Endothelial cell of umbilical vein (primary cell): ENCODE measurements at regions not wholly inside any gene's neighbourhood (a gene's known extent, or its start where the extent isn't known, plus 50 kb on each side); places are given as distances from the start of the nearest gene placed in this dataset.

Experiments used
- BruUV-seq: library from RNA; stranded (reverse); fragments of 400-500 nt; replicated peaks from 2 replicates; lab custom pipeline; 2021; lab: Mats Ljungman, UMichigan
- CTCF ChIA-PET: fragments of 300-600, 350-600 bp; sonication (Branson Sonifier 250); formaldehyde crosslinking; loops from one replicate; lab custom pipeline; 2021; ENCODE audit warnings: antibody characterized with exemption, inconsistent platforms; lab: Charles Lee
- POLR2A ChIA-PET: fragments of 300-600, 350-600 bp; sonication (Branson Sonifier 250); formaldehyde crosslinking; loops from one replicate; lab custom pipeline; 2021; ENCODE audit warnings: antibody characterized with exemption, inconsistent platforms; lab: Charles Lee
- DNase-seq: peaks from one replicate; pipeline ENCODE4 v3.0.0-alpha.2; 2011; ENCODE audit warnings: low read depth, low spot score
- FAIRE-seq: peaks from 2 replicates; lab custom pipeline; 2011; peaks lifted over from hg19 to GRCh38; lab: Jason Lieb, UNC
- H2AFZ ChIP-seq: 2 replicates; pipeline ENCODE4 v1.6.0; 2012; ENCODE audit warnings: low read depth, low read length, control low read depth, inconsistent platforms
- H3K27ac ChIP-seq: 2 replicates; pipeline ENCODE4 v1.5.1; 2011; ENCODE audit warnings: low read depth, mild to moderate bottlenecking, control low read depth, low read length, moderate library complexity; ENCODE audit not compliant: insufficient read depth
- H3K27me3 ChIP-seq, 2 experiments: 2 replicates each; pipeline versions ENCODE4 v1.6.0 to v1.6.1; 2011; ENCODE audit warnings: low read length in 2 of 2, mixed read lengths in 1 of 2; ENCODE audit not compliant: control insufficient read depth in 2 of 2, insufficient read depth in 2 of 2
- H3K36me3 ChIP-seq, 2 experiments: 2 replicates in 1 of 2; 3 replicates in 1 of 2; pipeline ENCODE4 v1.5.1; 2011; ENCODE audit warnings: low read length in 2 of 2, mild to moderate bottlenecking in 1 of 2, moderate library complexity in 1 of 2; ENCODE audit not compliant: control insufficient read depth in 2 of 2, insufficient read depth in 2 of 2; ENCODE audit errors: extremely low read depth in 1 of 2
- H3K4me1 ChIP-seq: 3 replicates; pipeline ENCODE4 v1.5.1; 2011; ENCODE audit warnings: mild to moderate bottlenecking, low read length; ENCODE audit not compliant: control insufficient read depth, insufficient read depth; ENCODE audit errors: extremely low read depth
- H3K4me2 ChIP-seq: 2 replicates; pipeline ENCODE4 v1.6.1; 2011; ENCODE audit warnings: low read length, control low read depth, mixed read lengths; ENCODE audit not compliant: insufficient read depth
- H3K4me3 ChIP-seq, 3 experiments: fragments of 200-600 bp in 1 of 3; sonication (generic), shearing (Covaris generic) in 1 of 3; replicated peaks in 1 of 3; 2 replicates each; pipeline ENCODE4 v1.5.1; 2011 to 2016; ENCODE audit warnings: control low read depth in 3 of 3, low read length in 3 of 3, mild to moderate bottlenecking in 2 of 3, inconsistent platforms in 1 of 3, low read depth in 1 of 3, moderate library complexity in 1 of 3; ENCODE audit not compliant: insufficient read depth in 1 of 3
- H3K79me2 ChIP-seq: 2 replicates; pipeline ENCODE4 v1.6.0; 2012; ENCODE audit warnings: low read length, inconsistent platforms; ENCODE audit not compliant: control insufficient read depth, insufficient read depth
- H3K9ac ChIP-seq: replicated peaks from 2 replicates; pipeline ENCODE3; 2011; ENCODE audit warnings: low read length, control low read depth; ENCODE audit not compliant: insufficient read depth; ENCODE audit errors: extremely low read depth
- H3K9me1 ChIP-seq: replicated peaks from 3 replicates; pipeline ENCODE4 v1.6.0; 2011; ENCODE audit warnings: mild to moderate bottlenecking, low read length; ENCODE audit not compliant: control insufficient read depth, insufficient read depth; ENCODE audit errors: extremely low read depth
- H3K9me3 ChIP-seq: replicated peaks from 2 replicates; pipeline ENCODE4 v1.5.1; 2012; ENCODE audit warnings: low read length, inconsistent platforms; ENCODE audit not compliant: control insufficient read depth, insufficient read depth
- H4K20me1 ChIP-seq: replicated peaks from 2 replicates; pipeline ENCODE3; 2011; ENCODE audit warnings: mild to moderate bottlenecking, low read length; ENCODE audit not compliant: control insufficient read depth, insufficient read depth; ENCODE audit errors: extremely low read depth
- CTCF ChIP-seq, 2 donors: IDR thresholded peaks; 1 replicate in 1 of 2; 2 replicates in 1 of 2; pipeline ENCODE4 v1.5.1; 2011; ENCODE audit warnings: low read length in 2 of 2, mild to moderate bottlenecking in 2 of 2, moderate library complexity in 2 of 2, control low read depth in 1 of 2, inconsistent platforms in 1 of 2, low read depth in 1 of 2; ENCODE audit not compliant: insufficient read depth in 1 of 2; ENCODE audit errors: extremely low read depth in 1 of 2
- EZH2 ChIP-seq: IDR thresholded peaks from 2 replicates; pipeline ENCODE4 v1.6.1; 2012; ENCODE audit warnings: borderline replicate concordance, low read depth, mild to moderate bottlenecking, moderate library complexity, low read length, inconsistent platforms; ENCODE audit not compliant: severe bottlenecking
- FOS ChIP-seq: IDR thresholded peaks from 2 replicates; pipeline ENCODE4 v1.6.1; 2011; ENCODE audit warnings: mild to moderate bottlenecking, low read length, moderate library complexity, borderline replicate concordance; ENCODE audit not compliant: insufficient read depth
- GATA2 ChIP-seq: IDR thresholded peaks from 2 replicates; pipeline ENCODE4 v1.7.0; 2011; ENCODE audit warnings: low read depth, mild to moderate bottlenecking, moderate library complexity, mixed read lengths, low read length; ENCODE audit not compliant: insufficient read length, insufficient read depth
- JUN ChIP-seq: IDR thresholded peaks from 2 replicates; pipeline ENCODE4 v1.6.1; 2011; ENCODE audit warnings: borderline replicate concordance, low read depth; ENCODE audit not compliant: insufficient read length, insufficient read depth
- MAX ChIP-seq: IDR thresholded peaks from 2 replicates; pipeline ENCODE4 v1.6.1; 2011; ENCODE audit not compliant: insufficient read depth, insufficient read length
- MYC ChIP-seq: IDR thresholded peaks from one replicate; pipeline ENCODE4 v1.6.1; 2011; ENCODE audit warnings: mild to moderate bottlenecking, low read depth, low read length
- POLR2A ChIP-seq: IDR thresholded peaks from 2 replicates; pipeline ENCODE4 v1.6.1; 2012; ENCODE audit warnings: low read depth, mild to moderate bottlenecking, control low read depth, low read length
- POLR2AphosphoS5 ChIP-seq: IDR thresholded peaks from 2 replicates; pipeline ENCODE4 v1.6.1; 2012; ENCODE audit warnings: low read depth, mild to moderate bottlenecking, control low read depth, low read length, moderate library complexity; ENCODE audit not compliant: insufficient read depth
- dilution Hi-C: fragments of 300-500 bp; cut with MboI; formaldehyde crosslinking; loops from one replicate; pipeline ENCODE4 v1.15.0; 2019; ENCODE audit warnings: low sequenced_read_pairs; ENCODE audit not compliant: extremely low pct_ligation_motif_present
- intact Hi-C: fragments of 100-400 bp; cut with micrococcal nuclease; formaldehyde crosslinking; loops from one replicate; pipeline ENCODE4 v1.10.0; 2022

GRCh38 chr2:16760426-16760825 is 94.8 kb upstream of the CYRIA start:
- Histone ChIP-seq H4K20me1 (no peaks in the 10 kb centered on the region), H3K79me2 (no peaks in the 10 kb centered on the region), H3K9ac (no peak overlapping the region), H3K4me2 (no peak overlapping the region), H3K9me3 (no peaks in the 10 kb centered on the region), H3K36me3 (no peaks in the 10 kb centered on the region), H3K27ac (no peak overlapping the region), H3K4me1 (no peaks in the 10 kb centered on the region), H3K4me3 (no peak overlapping the region), H3K9me1 (no peaks in the 10 kb centered on the region), H2AFZ (no peak overlapping the region), H3K27me3 (peaks cover 0 to 2% of the 10 kb centered on the region in 2 experiments)
- no TSS peak for BruUV-seq
- ChIA-PET POLR2A (no interaction called here), CTCF (interaction anchor here (0.9 to 6.3 kb wide), 3 partner anchors 147 to 235 kb away, joined by 3 to 149 read pairs (median 7); no protein-coding TSS in a partner anchor)
- DNase-seq: no peak
- TF ChIP-seq FOS: no peak
- no peak for TF ChIP-seq JUN
- TF ChIP-seq GATA2: no peak
- no peak for TF ChIP-seq EZH2
- TF ChIP-seq MYC: no peak
- no peak for TF ChIP-seq CTCF (IDR thresholded peaks at IDR 0.05; ENCODE audit: extremely low read depth in 1 of 2, insufficient read depth in 1 of 2, low read depth in 1 of 2, low read length in 2 of 2)
- TF ChIP-seq MAX: no peak
- TF ChIP-seq POLR2A: no peak
- TF ChIP-seq POLR2AphosphoS5: no peak
- no peak for FAIRE-seq
- dilution Hi-C loops (no loop called here), intact Hi-C loops (no loop called here)
